Putamen (tissue), 1 donor: ENCODE measurements at regions not wholly inside any gene's neighbourhood (a gene's known extent, or its start where the extent isn't known, plus 50 kb on each side); places are given as distances from the start of the nearest gene placed in this dataset.
"Not testable (repeated sequence)": the region's sequence is repeated elsewhere in the genome, so short reads cannot be mapped to it uniquely, and the experiment has no call there.

Experiments used
- DNase-seq: peaks from one replicate; pipeline ENCODE4 v3.0.0-alpha.2; 2016; ENCODE audit warnings: low spot score

DNA sequence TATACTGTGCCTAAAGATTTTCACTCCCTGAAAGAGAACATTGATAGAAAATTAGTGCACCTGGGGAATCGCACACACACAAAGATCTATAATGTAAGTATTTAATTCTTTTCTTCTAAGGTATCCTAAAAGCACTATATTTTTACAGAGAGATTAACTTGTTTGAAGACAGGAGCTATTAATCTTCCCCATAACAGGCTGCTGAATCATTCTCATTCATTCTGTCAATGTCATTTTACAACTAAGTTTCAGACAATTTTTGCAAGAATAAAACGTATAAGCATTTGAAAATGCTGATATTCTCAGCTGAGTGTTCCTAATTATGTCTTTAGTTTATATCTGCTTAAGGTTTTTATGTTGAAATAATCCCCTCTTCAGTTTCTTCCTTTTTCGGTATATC, 776.7 kb downstream of the NXPH1 start:
- DNase-seq: no peak

DNA sequence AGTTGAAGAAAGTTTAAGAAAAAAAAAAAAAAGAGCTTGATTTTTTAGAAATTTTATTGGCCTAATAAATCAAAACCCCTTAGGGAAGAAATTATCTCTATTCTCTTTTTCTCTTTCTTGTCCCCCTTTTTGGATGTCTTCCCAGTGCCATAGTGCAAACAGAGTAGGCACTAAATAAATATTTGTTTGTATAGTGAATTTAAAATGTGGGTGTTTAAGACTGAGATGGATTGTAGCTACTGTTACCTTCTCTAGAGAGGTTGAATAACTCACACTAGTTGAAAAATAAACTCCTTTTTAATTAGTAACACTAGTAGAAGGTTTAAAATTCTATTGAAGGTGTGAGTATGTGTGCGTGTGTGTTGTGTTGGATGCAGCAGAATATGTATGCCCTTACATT, 783.8 kb downstream of the NXPH1 start:
- no peak for DNase-seq

DNA sequence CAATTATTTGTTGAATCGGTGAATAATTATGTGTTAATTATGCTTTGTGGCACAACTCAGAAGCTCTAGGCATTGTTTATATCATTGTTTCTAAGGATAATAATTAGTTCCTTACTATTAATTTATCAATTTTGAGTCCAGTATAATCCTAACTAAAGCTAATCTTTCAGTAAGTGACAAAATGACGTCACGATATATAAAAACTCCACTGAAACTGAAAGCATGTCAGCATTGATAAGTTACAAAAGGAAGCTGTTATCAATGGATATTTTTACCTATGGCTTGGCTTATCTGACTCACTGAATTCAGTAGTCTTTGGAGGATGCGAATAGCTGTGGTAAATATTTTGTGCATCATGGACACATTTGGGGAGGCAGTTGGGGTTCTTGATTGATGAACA, 793.1 kb downstream of the NXPH1 start:
- DNase-seq: no peak

DNA sequence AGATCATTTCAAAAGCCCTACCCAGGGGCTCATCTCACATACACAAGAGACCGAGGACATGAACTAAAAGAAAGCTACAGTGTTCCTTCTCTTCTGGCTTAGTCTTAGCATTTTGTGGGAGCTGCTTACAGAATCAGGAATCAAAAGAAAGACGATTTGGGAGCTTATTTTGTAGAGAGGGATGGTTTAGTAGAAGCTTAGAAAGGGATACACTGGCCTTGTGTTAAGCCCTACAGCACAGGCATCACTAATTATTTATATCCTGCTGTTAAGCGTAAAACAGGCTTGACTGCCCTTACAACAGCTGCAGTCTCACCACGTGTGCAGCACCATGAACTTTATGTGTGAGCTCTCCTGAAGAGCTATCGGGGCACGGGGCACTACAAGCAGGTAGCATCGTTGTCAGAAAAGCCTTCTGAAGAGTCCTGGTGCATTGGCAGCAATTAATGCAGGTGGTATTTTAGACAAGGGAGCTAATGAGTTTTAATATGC, 798.3 kb downstream of the NXPH1 start:
- DNase-seq: no peak

DNA sequence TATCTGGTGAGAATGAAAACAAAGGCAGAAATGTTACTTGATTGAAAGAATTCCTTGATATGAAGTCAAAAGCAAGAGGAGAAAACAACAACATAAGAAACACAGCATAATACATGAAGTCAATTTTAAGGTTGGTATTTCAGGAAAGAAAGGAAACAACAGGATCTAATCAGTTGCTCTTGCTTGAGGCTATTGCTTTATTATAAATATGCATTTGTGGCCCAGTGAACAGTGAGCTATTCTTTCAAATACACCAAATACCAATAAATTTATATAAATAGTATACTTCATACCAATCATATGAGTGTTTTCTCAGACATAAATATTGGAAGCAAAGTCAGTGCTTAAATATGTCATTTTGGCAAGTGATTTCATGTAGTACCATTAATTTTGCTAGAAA, 806.6 kb downstream of the NXPH1 start:
- no peak for DNase-seq

DNA sequence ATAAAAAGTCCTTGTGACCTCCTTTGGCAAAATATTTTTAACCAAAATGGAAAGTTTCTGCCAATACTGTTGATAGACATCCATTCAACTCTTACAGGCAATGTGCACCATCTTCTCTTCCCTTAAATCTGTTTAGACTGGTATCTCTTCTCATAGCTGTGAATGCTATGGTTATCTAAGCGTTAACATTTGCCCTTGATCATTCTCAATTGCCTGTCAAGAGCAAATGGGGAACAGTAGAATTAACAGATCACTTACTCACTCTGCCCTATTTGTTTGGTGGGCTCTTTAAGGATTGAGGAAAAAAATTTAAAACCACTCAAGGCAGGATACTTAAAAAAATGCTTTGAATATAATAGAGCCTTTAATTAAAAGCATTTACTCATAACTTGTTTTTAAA, 808.4 kb downstream of the NXPH1 start:
- no peak for DNase-seq

DNA sequence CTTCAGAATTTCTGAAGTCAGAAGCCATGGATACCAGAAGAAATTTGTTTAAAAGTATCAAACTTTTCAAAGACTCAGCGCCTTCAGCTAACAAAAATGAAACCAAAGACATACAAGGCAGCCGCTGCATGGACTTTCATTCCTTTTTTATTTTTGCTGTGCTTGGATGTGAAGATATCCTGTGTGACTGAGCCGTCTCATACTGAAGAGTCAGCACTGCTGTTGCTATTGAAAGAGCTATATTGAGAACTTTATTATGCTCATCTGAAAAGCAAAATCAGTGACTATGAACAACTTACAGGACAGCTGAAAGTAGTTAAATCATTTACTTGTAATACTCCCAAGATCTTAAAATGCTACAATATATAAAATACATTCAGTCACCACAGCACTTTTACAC, 809.2 kb downstream of the NXPH1 start:
- no peak for DNase-seq

DNA sequence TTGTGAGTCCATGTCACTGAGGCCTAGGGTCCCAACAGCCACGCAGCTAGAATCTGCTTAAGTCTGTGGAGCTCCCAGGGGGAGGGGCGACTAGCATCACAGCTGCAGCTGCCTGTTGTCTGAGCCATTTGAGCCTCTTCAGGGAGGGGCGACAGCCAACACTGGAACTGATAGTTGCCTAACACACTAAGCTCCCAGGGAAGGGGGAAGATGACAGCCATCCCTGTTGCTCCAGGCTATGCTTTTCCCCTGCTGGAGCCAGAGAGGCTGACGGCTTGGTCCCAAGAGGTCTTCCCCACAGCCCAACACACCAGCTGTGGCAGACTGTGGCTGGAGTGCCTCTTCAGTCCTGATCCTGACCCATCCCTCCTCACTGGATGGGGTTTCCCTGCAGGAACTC, 817.5 kb downstream of the NXPH1 start:
- no peak for DNase-seq

DNA sequence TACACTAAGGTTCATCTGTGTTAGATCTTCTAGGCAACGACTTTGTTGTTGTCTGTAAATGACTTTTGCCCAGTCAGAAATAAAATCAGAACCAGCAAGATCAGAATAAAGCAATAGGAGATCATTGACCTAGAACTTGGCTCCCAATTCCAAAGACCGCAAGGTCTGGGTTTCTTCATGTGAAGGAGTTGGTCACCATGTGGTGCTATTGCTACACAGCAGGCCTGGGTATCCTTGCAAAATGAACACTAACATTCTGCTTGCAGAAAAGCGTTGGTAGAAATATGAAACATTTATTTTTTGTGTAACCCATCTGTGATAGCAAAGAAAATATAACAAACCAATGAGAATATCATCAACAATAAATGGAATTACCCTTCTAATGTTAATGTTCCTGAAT, 831.0 kb downstream of the NXPH1 start:
- no peak for DNase-seq

DNA sequence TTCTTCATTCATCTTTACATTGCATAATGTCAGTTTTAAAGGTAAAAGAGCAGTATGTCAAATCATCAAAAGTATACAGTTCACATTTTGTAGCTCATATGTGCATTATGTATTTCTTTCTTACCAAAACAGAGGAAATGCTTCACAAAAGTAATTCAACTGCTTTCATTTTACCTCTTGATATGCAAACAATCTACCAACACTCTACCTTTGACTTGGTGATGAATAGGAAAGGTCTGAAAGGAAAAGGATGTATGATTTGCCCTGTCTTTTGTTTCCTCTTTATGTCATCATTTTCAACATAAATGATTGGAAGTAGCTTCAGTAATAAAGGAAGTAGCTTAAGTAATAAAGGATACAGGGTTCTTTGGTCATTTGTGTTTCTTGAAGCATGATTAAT, 846.7 kb downstream of the NXPH1 start:
- no peak for DNase-seq

DNA sequence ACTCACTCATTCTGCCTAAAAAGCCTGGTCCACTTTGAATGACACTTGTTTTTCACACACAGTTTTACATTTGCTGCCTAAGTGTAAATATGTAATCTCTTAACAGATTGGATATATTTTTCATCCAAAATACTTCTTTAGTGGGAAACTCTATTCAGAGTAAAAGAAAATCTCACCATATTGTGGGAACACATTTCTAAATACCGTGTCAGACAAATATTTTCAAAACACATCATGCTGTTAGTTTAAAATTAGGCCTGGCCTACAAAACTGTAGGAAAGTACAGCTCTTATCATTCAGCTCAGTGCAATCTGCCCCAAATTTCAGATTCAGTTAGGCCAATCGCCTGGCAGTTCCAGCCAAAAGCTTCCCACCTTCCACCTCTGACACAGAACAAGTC, 849.8 kb downstream of the NXPH1 start:
- DNase-seq: no peak

DNA sequence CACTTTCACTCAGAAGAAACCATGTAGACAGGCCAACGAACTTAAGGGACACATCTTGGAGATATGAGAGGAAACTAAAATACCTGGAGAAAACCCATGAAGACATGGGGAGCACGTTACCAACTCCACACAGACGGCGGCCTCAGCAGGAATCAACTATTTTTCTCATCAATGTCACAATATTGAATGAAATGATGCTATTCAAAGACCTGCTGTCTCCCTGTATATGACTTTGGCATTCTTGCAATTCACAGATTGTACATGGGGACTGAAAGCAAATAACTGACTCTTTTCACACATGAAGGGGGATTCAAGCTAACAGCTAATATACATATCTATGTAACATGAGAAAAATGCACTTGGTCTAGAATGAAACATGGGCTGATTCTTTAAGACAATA, 869.0 kb downstream of the NXPH1 start:
- DNase-seq: no peak

DNA sequence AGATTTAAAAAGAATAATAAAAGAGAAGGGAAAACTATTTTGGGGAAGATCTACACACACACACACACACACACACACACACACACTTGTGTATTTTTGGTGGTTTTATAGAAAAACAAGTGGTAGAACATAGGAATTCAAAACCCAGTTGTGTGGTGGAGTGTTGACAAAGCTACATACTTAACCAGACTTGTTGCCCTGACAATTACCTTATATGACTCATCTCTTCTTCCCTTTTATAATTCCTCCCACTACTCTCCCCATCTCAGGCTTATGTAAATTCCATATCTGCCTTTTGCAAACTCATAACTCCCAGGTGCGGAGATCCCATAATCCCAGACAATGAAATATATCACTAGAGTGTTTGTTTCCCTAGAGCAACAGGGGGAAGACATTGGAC, 873.7 kb downstream of the NXPH1 start:
- DNase-seq: peak; percentile 41

DNA sequence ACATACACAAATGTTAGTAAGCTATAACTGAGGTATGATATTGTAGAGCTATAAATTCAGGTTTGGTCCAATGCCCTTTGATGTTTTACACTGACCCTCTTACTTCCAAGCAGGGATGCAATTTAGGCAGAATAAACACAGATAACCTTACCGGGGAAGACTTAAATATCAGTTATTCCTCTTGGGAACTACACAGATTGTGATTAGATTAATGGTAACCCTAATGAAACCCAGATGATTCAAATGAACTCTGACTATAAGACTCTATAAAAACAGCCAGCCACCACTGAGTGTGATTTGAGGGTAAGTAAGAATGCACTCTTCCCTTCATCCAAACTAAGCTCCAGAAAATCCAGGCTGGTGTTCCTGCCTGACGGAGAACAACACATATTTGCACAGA, 891.1 kb downstream of the NXPH1 start:
- no peak for DNase-seq

DNA sequence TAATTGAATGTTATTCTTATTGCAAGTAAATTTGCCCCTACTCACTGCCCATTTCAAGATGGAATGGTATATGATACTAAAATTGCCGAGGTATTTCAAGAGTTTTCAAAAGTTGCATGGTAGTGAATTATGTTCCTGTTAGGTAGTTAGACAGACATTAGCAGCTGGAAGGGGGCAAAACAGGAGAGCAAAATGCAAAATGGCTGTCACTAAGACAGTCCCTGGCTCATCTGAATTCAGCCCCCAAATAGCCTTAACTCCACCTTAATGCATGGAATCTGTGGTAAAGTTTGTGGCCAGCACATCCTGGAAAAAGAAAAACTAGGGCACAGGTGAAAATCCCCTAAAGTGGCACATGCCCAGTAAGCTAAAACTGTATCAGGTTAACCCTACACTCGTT, 894.9 kb downstream of the NXPH1 start:
- DNase-seq: no peak

DNA sequence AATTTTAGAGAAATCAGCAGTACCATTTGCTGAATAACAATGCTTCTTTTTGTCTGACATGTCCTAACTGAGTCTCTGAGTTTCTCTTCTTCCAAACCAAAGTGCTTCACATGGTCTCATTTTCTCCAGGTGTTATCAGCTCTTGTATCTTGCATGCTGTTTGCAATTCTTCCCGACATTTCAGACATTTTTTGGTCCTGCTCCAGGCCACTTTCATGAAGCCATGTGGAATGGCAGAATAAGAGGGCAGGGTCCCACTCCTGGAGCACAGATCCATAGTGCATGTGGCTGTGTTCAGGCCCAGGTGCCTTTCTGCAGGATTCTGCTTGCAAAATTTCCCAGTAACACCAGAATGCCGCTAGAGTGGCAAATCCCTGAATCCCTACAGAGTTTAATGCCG, 916.2 kb downstream of the NXPH1 start:
- no peak for DNase-seq

DNA sequence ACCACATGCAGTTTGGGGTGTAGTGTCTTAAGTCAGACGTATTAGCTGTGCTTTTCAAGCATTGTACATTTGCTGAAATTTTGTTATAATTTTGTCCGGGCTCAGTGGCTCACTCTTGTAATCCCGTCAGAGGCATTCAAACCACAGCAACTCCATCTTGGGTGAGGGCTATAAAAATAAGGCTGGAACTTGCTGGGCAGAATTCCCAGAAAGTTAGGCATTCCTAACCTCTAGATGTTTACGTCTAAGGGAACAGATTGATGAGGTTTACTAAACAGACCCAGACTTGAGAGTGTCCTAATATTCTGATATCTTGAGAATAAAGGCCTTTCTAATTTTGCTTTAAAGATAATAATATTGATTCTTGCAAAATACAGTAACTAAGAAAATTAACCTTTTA, 957.8 kb downstream of the NXPH1 start:
- no peak for DNase-seq

DNA sequence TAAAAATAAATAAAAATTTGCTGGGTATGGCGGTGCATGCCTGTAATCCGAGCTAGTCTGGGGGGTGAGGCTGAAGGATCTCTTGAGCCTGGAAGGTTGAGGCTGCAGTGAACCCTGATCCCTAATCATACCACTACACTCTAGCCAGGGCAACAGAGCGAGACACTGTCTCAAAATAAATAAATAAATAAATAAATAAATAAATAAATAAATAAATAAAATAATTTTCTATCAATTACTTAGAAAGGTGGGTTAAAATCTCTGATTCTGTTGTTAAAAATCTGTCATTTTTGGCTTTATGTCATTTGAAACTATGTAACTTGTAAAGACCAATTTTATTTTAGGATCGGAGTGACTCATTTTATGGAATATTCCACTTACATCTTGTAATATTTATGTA, 958.6 kb downstream of the NXPH1 start:
- DNase-seq: no peak

DNA sequence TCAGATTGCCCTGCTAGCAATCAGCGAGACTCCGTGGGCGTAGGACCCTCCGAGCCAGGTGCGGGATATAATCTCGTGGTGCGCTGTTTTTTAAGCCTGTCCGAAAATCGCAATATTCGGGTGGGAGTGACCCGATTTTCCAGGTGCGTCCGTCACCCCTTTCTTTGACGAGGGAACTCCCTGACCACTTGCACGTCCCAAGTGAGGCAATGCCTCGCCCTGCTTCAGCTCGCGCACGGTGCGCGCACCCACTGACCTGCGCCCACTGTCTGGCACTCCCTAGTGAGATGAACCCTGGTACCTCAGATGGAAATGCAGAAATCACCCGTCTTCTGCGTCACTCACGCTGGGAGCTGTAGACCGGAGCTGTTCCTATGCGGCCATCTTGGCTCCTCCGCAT, 971.0 kb downstream of the NXPH1 start:
- not testable (repeated sequence) for DNase-seq

DNA sequence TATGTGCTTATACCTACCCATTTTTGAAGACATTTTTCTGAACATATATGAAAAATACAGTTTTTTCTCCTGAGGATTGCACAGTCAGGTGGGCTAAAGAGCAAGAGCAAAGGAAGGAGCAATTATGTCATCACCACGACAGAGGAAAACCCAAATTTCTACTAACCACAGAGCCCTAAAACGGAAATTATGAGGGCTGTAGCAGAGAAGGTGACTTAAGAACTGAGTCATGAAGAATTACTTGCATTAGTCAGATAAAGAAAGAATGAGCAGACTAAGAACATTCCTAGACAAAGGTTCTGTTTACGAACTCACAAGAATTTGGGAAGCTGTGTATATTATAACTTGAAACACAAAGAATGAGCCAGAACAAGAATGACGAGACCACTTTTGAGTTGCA, 974.4 kb downstream of the NXPH1 start:
- no peak for DNase-seq

DNA sequence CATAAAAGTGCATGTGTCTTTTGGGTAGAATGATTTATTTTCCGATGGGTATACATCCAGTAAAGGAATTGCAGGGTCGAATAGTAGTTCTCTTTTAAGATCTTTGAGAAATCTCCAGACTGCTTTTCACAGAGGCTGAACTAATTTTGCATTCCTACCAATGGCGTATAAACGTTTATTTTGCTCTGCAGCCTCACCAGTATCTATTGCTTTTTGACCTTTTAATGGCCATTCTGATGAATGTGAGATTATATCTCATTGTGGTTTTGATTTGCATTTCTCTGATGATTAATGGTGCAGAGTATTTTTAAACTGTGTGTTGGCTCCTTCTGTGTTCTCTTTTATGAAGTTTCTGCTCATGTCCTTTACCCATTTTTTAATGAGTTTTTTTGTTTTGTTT, 1020.1 kb downstream of the NXPH1 start:
- no peak for DNase-seq

DNA sequence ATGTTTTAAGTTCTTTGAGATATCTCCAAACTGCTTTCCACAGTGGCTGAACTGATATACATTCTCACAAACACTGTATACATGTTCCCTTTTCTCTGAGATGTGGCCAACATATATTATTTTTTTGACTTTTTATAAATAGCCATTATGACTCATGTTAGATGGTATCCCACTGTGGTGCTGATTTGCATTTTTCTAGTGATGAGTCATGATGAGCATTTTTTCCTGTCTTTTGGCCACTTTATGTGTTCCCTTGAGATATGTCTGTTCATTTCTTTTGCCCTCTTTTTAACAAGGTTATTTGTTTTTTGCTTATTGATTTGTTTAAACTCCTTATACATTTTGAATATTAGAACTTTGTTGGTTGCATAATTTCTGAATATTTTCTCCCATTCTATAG, 1055.1 kb downstream of the NXPH1 start:
- DNase-seq: no peak

DNA sequence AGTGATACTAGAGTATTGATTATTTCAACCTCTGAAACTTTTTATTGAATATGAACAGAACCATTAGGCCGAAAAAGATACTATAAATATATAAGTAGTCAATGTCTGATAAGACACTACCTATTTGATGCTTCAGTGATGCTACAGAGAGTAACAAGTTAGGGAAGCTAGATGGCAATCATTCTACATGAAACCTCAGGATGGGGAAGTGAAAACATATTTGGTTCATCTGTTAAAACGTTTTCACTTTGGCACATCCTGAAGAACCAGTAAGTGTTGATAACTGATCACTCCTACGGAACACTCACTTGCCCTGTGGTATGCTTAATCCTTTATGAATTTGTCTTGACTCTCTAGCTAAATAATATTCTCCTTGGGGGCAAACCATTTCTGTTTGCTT, 1064.9 kb downstream of the NXPH1 start:
- no peak for DNase-seq

DNA sequence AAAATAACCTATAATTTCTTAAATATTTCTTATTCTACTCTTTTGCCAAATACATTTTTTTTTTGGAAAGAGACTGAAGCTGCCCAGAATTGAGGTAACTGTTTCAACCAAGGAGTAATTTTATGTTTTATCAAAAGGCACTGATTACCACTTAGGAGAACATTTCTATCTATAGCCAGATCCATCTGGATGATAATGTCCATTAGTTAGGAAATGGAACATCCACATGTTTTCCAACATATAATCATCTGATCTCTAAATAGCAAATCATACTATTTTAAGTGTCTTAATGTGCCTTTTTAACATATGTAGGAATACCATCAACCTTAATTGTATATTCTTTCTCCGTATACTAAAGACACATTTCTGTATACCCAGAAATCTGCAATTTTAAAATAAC, 1068.9 kb downstream of the NXPH1 start:
- DNase-seq: no peak

DNA sequence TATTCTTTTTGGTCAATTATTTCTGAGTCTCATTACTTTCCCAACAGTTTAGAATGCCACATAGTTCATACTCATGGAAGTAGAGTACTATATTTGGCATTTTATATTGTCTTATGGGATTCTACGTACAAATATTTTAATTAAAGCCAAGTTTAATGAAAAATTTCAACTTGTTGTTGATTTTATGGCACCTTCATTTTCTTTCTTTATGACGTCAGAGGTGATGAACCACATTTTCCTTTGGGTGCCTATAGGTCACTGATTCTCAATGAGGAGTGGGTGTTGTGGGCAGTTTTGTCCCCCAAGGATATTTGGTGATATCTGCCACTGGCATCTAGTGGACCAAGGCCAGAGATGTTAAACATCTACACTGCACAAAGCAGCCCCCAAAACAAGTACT, 1071.3 kb downstream of the NXPH1 start:
- DNase-seq: no peak
